ENCODE measurements at regions not wholly inside any gene's neighbourhood (a gene's known extent, or its start where the extent isn't known, plus 50 kb on each side); places are given as distances from the start of the nearest gene placed in this dataset.
"Not testable (repeated sequence)": the region's sequence is repeated elsewhere in the genome, so short reads cannot be mapped to it uniquely, and the experiment has no call there.

DNA sequence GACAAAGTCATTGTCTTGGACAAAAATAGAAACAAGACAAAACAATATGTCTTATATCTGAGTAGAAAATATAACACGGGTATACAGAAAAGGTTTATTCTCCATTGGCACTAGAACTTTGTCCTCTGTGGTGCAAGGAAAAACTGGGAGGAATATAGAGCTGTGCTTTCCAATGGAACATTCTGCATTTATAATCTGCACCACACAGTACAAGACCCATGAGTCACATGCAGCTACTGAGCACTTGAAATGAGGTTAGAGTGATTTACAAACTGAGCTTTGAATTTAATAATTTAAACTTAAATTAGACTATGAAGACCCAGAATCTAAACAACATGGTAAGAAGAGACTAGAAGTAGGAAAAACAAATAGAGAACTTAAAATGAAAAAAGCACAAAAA, 86.1 kb downstream of the RAP2A start:
- DNase-seq (ENCODE audit: low spot score) = no peak
- no peak for ATAC-seq

GRCh38 chr13:97520866-97521265, 86.9 kb downstream of the RAP2A start:
- ATAC-seq = no peak
- DNase-seq (ENCODE audit: low spot score) = no peak

- DNase-seq (ENCODE audit: low spot score) (no peak), ATAC-seq (no peak)
Measured at GRCh38 chr13:97521726-97522125, 87.8 kb downstream of the RAP2A start.

GRCh38 chr13:97522243-97522642, 88.3 kb downstream of the RAP2A start:
- no peak for ATAC-seq
- DNase-seq (ENCODE audit: low spot score) = no peak

GRCh38 chr13:97526556-97526955, 92.6 kb downstream of the RAP2A start:
- no peak for DNase-seq (ENCODE audit: low spot score)
- ATAC-seq = no peak

GRCh38 chr13:97528518-97528917, 94.5 kb downstream of the RAP2A start:
- ATAC-seq (no peak), DNase-seq (ENCODE audit: low spot score) (no peak)

- no peak for ATAC-seq
Measured at GRCh38 chr13:97534540-97534939, 100.6 kb downstream of the RAP2A start.

DNA sequence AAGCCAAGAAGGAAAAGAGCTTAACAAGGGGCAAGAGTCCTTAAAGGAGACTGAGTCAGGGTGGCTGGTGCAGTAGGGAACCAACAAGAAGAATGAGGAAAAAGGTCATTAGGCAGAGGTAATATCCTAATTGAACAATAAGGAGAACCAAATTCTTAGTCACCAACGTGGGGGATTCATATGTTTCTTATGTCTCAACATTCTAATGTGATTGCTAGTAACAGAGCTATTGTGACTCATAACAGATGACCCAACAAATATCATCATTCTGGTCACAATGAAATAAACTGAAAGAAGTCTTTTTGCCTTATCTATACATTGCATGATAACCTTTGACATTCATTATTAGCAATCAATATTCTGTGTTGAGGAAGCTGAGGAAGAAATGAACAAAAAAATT, 101.6 kb downstream of the RAP2A start:
- ATAC-seq (no peak), DNase-seq (ENCODE audit: low spot score) (no peak)

More at GRCh38 chr13:97534540-97534939, 100.6 kb downstream of the RAP2A start:
- no peak for DNase-seq (ENCODE audit: low spot score)

DNA sequence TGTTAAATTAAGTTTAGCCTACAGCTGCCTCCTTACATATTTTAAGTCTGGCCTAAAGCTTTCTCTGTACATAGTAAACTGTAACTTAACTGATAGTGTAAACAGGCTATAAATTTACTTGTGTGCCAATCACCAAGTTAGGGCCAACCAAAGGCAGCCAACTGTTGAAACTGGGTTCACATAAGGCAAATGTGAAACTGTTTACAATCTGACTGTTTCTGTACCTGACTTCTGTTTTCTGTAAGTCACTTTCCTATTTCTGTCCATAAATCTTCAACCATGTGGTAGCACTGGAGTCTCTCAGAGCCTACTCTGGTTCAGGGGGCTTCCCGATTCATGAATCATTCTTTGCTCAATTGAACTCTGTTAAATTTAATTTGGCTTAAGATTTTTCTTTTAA, 103.1 kb downstream of the RAP2A start:
- DNase-seq (ENCODE audit: low spot score) (no peak), ATAC-seq (no peak)

DNA sequence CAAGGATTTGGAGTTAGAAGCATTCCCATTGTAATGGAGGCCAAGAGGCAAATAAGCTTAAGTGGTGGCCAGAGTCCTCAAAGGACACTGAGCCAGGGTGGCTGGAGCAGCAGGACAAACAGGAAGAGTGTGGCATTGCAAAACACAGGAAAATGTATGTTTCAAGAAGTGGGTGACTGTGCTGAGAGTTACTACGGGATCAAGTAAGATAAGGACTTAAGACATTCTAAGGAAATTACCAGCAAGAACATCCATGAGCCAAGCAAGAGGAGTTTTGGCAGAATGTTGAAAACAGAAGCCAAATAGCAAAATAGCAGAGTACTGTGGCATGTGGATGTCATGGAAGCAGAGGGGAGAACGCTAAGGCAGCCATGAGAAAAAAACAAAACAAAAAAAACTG, 104.2 kb downstream of the RAP2A start:
- ATAC-seq = no peak

DNA sequence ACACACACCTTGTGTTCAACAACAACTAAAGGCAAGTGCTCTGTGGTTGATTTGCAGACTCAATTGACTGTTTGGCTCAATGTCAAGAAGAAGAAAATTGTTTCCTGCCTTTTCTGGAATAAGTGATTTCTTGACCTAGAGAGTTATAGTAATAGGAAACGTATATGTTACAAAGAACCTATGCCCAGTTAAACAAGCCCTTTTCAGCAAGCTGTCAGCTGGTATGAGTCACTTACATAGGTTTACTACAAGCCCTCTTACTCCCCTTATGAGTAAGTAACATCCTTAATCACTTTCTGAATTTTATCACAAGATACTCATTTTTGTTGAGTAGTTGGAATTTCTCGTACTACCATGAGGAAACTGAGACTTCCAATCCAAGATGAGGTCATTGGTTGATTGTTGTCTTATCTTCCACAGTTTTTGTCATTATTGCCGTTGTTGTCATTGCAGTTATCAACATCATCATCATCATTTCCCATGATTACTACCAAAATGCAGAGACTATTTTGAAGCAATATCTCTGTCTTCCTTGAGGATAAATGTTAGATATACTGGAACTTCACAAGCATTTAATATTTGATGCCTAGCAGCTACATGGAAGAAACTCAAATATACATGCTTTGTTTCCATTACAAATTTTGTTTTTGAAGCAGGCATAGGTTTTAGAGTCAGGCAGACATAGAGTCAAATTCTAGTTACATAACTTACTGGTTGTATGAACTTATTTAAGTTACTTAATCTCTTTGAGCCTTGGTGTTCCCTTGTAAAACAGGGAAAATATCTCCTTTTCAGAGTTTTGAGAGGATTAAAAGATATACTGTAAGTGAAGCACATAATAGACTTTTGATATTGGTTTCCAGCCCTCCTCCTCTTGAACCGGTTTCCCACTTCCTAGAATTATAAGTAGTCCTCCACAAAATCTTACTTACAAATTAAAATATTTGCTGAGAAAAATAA, 106.0 kb downstream of the RAP2A start:
- DNase-seq (ENCODE audit: low spot score) = no peak
- no peak for ATAC-seq

More for the DNA sequence above, 104.2 kb downstream of the RAP2A start:
- DNase-seq (ENCODE audit: low spot score) = no peak

GRCh38 chr13:97540696-97541095, 106.7 kb downstream of the RAP2A start:
- ATAC-seq (no peak), DNase-seq (ENCODE audit: low spot score) (no peak)

- ATAC-seq (no peak), DNase-seq (ENCODE audit: low spot score) (no peak)
Measured at GRCh38 chr13:97542102-97542685, 108.2 kb downstream of the RAP2A start.

DNA sequence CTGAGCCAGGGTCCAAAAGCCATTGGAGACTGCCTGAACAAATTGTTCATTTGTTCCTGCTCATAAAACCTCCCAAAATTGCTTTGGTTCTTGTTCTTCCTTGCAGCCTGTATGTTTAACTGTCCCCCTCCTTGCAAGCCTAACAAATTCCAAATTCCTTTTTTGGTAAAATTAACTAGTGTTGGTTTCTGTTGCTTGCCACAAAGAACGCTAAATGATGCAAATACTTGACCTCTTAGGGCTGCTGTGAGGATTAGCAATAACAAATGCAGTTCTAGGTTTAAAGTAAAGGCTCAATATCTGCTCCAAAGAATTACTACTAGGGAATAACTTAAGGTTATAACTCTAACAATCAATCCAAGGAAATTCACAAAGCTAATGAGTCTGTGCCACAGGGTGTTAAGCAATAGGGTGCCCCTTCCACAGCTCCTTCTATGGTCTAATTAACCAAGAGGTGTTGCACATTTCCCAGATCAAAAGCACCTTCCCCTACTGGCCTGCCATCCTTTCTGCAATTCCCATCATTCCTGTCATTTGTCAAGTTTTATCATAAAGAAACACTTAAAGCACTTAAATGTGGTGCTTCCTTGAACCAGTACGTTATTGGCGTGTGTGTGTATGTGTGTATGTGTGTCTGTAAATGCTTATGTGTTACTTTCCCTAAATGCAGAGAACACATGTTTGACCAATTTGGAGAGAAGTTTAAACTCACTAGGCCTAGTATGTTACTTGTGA, 110.2 kb downstream of the RAP2A start:
- ATAC-seq (no peak), DNase-seq (ENCODE audit: low spot score) (no peak)

- not testable (repeated sequence) for ATAC-seq
Measured at GRCh38 chr13:97544971-97545499, 111.1 kb downstream of the RAP2A start.

DNA sequence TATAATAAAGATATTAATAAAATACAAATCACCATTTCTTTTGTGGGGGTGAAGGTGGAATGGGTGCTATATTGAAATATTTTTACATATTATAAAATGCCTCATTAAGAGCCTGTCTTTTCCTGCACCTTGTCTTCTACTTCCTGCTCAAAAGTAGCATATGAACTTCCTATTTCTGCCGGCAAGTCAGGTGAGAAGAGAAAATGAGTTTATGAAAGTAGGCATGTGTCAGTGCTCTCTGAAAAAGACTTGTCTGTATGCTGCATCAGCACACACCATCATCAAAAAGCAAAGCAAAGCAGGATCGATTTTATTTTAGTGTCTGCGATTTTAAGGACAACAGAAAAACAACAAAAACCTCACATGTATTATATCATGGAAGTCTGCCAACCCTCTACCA, 114.2 kb downstream of the RAP2A start:
- no peak for ATAC-seq
- no peak for DNase-seq (ENCODE audit: low spot score)

More at GRCh38 chr13:97544971-97545499, 111.1 kb downstream of the RAP2A start:
- not testable (repeated sequence) for DNase-seq (ENCODE audit: low spot score)

DNA sequence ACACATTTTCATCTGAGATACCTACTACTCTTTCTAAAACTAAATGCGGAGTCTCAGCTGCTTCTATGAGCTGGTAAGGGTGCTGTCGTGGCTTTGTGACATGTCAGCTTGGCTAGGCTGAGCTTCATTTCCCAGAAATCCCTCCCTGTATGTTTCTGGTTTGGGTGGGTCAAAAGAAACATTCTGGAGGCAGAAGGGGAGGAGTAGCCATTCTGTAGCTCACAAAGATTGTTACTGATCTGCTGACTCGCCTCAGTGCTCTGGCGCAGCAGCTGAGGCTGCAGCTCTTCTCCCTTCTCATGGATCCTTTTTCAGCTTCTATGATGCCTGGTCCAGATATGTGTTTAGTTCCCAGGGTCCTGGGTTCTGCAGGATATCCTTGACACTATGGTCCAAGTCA, 114.7 kb downstream of the RAP2A start:
- DNase-seq (ENCODE audit: low spot score) (no peak), ATAC-seq (no peak)

DNA sequence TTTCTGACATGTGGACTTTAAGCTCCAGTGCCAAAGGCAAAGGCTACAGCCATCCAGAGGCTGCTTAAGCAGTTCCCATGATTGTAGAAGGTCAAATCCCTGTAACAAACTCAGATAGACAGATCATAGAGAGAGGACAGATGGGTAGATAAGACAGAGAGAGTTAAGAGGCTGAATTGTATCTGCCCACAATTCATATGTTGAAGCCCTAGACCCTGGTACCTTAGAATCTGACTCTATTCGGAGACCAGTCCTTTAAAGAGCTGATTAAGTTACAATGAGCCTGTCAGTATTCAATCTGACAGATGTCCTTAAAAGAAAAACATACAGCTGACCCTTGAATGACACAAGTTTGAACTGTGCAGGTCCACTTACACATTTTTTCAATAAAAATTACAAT, 115.2 kb downstream of the RAP2A start:
- DNase-seq (ENCODE audit: low spot score) = no peak
- no peak for ATAC-seq

- ATAC-seq = no peak
- no peak for DNase-seq (ENCODE audit: low spot score)
Measured at GRCh38 chr13:97554496-97554895, 120.5 kb downstream of the RAP2A start.

DNA sequence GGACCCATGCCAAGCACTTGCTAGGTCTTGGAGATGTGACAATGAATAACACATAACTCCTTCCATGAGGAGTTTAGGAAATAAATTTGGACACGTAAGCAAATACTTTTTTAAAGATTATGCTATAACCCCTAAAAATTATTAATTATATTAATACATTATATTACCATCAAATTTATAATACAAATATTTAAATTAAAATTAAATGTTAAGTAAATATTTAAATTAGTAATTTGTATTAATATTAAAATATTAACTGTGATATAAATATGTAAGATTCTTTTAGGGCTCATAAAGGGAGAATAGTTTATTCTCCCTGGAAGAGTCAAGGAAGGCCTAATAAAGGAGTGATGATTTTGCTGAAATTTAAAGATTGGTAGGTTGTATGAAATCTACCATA, 121.1 kb downstream of the RAP2A start:
- DNase-seq (ENCODE audit: low spot score) (no peak), ATAC-seq (no peak)

GRCh38 chr13:97559030-97559429, 125.1 kb downstream of the RAP2A start:
- DNase-seq (ENCODE audit: low spot score) (no peak), ATAC-seq (no peak)
